ENCODE measurements at regions not wholly inside any gene's neighbourhood (a gene's known extent, or its start where the extent isn't known, plus 50 kb on each side); places are given as distances from the start of the nearest gene placed in this dataset.
"Not testable (repeated sequence)": the region's sequence is repeated elsewhere in the genome, so short reads cannot be mapped to it uniquely, and the experiment has no call there.

- peaks cover 0 to 13% (median 0%) of the 10 kb centered on the region in 9 donors for H3K4me1 ChIP-seq
- H3K27me3 ChIP-seq; H3K4me3 ChIP-seq; ATAC-seq; H3K27ac ChIP-seq; H3K36me3 ChIP-seq; intact Hi-C loops (cut with DNase I); DNase-seq: not testable (repeated sequence)
- peaks cover 0 to 42% (median 15%) of the 10 kb centered on the region in 11 donors for H3K9me3 ChIP-seq
- 96 to 97% methylated on average over 1 of the region's 1 CpG for WGBS, 2 donors
Measured at GRCh38 chr10:59975918-59976317, 69.6 kb upstream of the CCDC6 start.

- TF ChIP-seq CTCF (IDR thresholded peaks at IDR 0.05) = no peak
- Histone ChIP-seq H3K36me3 (no peaks in the 10 kb centered on the region), H3K9me3 (peaks cover 0 to 18% (median 0%) of the 10 kb centered on the region in 11 donors), H3K27me3 (no peaks in the 10 kb centered on the region), H3K27ac (peak overlapping the region in 6 of 10 donors; percentile 26 to 70 (median 57)), H3K4me1 (peaks cover 0 to 17% (median 0%) of the 10 kb centered on the region in 9 donors), H3K4me3 (no peak overlapping the region)
- 6 to 10% methylated on average over 1 of the region's 1 CpG for WGBS, 2 donors
- ATAC-seq (peak in 7 of 8 donors; percentile 49 to 96 (median 76)), DNase-seq (no peak)
- intact Hi-C loops (cut with DNase I) = no loop called here
Measured at GRCh38 chr10:59971915-59972314, 65.6 kb upstream of the CCDC6 start.

GRCh38 chr10:59970396-59971368, 64.3 kb upstream of the CCDC6 start:
- Histone ChIP-seq H3K4me1 (peaks cover 0 to 17% (median 0%) of the 10 kb centered on the region in 9 donors), H3K36me3 (no peaks in the 10 kb centered on the region), H3K27me3 (no peaks in the 10 kb centered on the region), H3K9me3 (peaks cover 0 to 6% (median 0%) of the 10 kb centered on the region in 11 donors), H3K27ac (peak overlapping the region in 5 of 10 donors; percentile 25 to 70 (median 60)), H3K4me3 (no peak overlapping the region)
- ATAC-seq (peak in 4 of 8 donors; percentile 9 to 43 (median 14)), DNase-seq (no peak)
- intact Hi-C loops (cut with DNase I) = no loop called here
- 63 to 64% methylated on average over 5 of the region's 5 CpGs for WGBS, 2 donors
- no peak for TF ChIP-seq CTCF (IDR thresholded peaks at IDR 0.05)

GRCh38 chr10:59968705-59969104, 62.3 kb upstream of the CCDC6 start:
- intact Hi-C loops (cut with DNase I) = no loop called here
- DNase-seq = no peak
- no peak for ATAC-seq
- Histone ChIP-seq H3K36me3 (no peaks in the 10 kb centered on the region), H3K4me3 (no peak overlapping the region), H3K27me3 (no peaks in the 10 kb centered on the region), H3K27ac (no peak overlapping the region), H3K9me3 (no peaks in the 10 kb centered on the region), H3K4me1 (peaks cover 0 to 17% (median 0%) of the 10 kb centered on the region in 9 donors)
- 92 to 95% methylated on average over 2 of the region's 2 CpGs for WGBS, 2 donors
- no peak for TF ChIP-seq CTCF (IDR thresholded peaks at IDR 0.05)

- no peak for TF ChIP-seq CTCF (IDR thresholded peaks at IDR 0.05)
- no peak overlapping the region for H3K27ac ChIP-seq
- no peaks in the 10 kb centered on the region for H3K36me3 ChIP-seq
- H3K4me3 ChIP-seq = no peak overlapping the region
- no peaks in the 10 kb centered on the region for H3K9me3 ChIP-seq
- no peak for ATAC-seq
- H3K27me3 ChIP-seq = no peaks in the 10 kb centered on the region
- peaks cover 0 to 16% (median 3%) of the 10 kb centered on the region in 9 donors for H3K4me1 ChIP-seq
- intact Hi-C loops (cut with DNase I) = no loop called here
- no peak for DNase-seq
- WGBS, 2 donors = 75 to 77% methylated on average over 2 of the region's 2 CpGs
Measured at GRCh38 chr10:59967079-59967478, 60.7 kb upstream of the CCDC6 start.

Measured in heart right ventricle (tissue), 16 donors.